ENCODE measurements at regions not wholly inside any gene's neighbourhood (a gene's known extent, or its start where the extent isn't known, plus 50 kb on each side); places are given as distances from the start of the nearest gene placed in this dataset.
"Not testable (repeated sequence)": the region's sequence is repeated elsewhere in the genome, so short reads cannot be mapped to it uniquely, and the experiment has no call there.

- no peak for DNase-seq
Observed at GRCh38 chr2:3899536-3900155, 196.3 kb downstream of the DCDC2C start.

GRCh38 chr2:3902131-3902530, 198.8 kb downstream of the DCDC2C start:
- no peak for DNase-seq

DNA sequence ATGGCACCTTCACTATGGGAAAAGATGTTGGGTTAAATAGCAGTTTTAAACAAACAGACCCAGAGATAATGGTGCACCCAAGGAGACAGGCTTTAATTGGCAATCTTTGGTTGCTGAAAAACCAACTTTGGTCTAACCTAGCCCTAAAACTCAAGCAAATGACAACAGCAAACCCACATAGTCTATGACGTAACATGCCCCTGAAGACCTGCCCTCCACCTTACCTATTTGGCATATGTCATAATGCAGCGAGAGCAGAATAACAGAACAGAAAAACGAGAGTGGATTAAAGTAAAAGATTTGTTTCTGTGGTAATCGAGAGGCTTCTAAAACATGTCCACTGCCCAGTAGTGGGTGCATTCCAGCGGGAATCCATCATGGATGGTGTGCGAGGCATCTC, 200.7 kb downstream of the DCDC2C start:
- no peak for DNase-seq

DNA sequence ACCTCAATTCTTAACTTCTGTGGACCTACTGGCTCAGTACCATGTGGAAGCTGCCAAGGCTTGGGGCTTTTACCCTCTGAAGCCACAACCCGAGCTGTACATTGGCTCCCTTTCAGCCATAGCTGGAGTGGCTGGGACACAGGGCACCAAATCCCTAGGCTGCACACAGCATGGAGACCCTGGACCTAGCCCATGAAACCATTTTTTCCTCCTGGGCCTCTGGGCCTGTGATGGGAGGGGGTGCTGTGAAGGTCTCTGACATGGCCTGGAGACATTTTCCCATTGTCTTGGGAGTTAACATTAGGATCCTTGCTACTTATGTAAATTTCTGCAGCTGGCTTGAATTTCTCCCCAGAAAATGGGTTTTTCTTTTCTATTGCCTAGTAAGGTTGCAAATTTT, 205.1 kb downstream of the DCDC2C start:
- not testable (repeated sequence) for DNase-seq

DNA sequence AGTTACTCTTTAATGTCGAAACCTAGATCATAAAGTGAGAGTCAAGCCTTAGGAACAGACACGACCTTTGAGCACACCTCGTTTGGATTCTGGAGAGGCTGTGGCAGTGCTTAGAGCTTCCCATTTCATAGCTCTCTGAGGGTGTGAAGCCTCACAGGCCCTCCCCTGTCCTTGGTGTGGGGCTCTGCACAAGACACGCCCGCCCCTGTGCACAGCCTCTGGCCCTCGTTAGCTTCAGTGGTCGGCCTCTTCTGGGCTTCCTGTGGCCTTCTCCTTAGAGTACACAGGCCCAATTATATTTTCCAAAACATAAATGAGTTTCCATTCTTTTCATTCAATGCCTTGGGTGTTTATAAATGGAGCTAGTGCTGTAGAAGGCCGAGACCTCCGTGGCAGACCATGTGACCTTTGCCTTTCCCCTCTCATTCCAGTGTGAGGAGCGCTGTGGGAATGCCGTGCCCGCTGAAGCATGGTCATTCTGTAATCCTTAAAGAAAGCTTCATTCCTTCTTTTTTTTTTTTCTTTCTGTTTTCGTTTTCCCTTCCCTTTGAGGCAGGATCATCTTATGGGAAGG, 208.6 kb downstream of the DCDC2C start:
- DNase-seq, result no peak

DNA sequence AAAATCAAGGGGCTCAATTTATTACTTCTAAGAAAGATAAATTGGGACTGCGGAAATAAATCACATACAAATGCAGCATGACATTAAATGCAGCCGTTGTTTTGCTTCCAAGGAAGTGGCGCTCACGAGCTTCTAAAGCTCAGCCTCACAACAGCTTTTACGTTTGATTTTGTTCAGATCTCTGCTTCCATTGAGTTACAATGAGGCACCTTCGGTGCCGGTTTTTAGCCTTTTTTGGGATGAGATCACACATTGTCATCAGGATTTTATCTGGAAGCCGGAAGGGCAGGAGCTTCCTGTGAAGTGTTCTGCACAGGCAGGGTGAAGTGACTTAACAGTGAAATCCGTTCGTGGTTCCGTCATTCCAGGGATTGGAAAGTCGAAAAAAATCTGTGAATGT, 209.8 kb downstream of the DCDC2C start:
- no peak for DNase-seq

DNA sequence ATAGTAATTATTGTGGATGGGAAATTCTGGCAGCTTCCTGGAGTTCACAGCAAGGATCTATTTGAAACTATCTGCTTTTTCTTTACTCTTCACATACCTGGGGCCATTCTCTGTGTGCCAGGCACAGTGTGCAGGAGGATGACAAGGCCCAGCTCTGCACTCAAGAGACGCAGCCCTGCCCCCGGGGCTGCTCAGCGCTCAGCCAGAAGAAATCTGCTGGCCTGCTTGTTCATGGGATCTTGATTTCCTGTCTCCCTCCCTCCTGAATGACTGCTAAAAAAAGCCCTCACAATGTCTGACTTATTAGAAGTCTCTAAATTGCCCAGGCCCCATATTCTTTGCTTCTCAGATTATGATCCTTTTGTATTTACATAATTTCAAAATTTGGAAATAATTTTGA, 210.9 kb downstream of the DCDC2C start:
- no peak for DNase-seq

DNA sequence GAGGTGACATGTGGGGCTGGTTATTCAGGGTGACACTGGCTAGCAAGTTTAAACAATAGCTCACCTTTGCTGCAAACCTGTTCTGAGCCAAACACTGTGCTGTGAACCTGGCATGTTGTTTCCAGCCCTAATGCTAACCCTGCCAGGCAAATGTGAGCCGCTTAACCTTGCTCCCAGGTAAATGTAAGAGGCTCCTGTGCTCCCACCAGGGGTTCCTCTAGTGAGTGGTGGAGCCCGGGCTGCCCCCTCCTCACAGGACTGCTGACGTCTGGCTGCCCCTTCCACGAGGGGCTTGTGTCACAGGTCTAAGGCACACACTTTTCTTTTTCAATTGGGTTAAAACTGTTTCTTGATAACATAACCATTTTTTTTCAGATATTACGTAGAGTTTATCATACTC, 223.7 kb downstream of the DCDC2C start:
- DNase-seq, result no peak

DNA sequence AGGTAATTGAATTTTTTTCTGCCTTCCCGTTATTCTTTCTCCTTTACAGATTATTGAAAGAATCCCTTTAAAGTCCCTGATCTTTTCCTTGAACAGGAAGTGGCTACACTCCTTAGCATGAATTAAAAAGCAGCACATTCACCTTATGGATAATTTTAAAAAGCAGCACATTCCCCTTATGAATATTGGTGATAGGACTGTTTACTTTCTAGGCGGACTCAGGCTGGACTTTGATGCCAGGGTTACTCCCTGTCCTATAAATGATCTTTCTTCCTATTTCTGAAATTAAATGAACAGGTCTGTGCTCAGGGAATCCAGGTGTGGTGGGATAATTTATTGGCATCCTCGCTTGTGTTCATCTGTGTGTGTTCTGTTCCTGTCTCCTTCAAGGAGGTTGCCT, 226.0 kb downstream of the DCDC2C start:
- no peak for DNase-seq

DNA sequence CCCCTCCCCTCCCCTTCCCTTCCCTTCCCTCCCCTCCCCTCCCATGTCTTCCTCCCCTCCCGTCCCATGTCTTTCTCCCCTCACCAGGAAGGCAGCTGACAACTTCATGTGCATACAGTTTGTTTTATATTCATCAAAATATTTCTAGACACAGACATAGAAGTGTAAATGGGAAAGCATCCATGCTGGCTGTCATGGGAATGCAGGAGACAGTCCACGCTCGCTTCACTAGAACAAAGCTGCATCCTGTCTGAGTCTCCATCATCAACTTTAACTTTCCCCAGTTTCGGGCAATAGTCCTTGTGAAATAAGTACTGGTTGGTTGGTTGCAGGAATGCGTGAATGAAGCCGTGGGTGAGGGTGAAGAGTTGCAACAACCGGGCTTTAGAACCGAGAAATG, 226.9 kb downstream of the DCDC2C start:
- DNase-seq, result no peak

GRCh38 chr2:3940661-3941060, 237.3 kb downstream of the DCDC2C start:
- no peak for DNase-seq

DNA sequence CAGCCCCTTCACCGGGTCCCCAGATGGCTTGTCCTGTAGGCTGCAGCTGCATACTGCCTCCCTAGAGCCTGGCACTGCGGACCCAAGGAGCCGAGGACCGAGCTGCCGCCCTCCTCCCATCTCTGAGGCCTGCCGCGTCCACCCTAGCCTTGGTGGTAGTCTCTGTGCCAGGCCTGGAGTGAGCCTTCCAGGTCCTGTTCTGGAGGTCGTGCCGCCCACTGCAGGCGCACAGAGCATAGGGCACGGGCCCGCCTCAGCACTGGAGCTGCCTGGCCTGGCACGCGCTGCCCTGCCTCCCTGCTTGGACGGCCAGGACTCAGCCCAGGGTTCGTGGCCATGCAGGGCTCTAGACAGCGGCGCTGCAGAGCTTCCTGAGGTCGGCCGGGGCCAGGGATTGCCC, 239.5 kb downstream of the DCDC2C start:
- DNase-seq, result no peak

DNA sequence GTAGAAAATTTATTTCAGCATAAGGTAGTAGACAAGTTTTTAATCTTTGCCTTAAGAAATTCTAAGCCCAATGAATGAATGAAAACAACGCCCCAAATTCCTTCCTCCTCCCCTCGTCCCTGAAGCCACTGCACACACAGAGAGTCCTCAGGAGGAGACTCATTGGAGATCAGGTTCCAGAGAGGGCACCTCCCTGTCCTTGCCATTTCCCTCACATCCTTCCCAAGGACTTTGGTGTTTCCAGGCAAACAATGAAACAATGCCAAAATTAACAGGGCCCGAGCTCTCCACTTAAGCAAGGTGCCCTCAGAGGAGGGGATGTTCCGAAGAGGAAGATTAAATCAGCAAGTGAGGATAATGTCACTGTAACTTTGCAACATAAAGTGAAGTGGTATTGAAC, 240.7 kb downstream of the DCDC2C start:
- no peak for DNase-seq

DNA sequence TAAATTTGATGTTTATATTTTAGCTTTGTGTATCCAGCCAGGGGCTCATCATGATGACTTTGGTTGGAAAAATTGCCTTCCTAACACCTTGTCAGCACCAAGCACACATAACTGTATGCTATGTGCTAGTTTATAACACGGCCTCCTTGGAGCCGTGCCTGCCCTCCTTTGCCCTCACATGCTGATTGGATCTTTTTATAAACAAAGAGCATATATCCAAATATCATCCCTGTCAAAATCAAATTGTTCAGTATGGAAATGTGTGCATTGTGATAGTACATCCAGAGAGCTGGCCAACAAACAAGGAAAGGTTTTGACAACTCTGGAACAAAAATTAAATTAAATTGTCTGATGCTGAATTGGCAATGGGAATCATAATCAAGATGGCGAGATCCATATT, 241.5 kb downstream of the DCDC2C start:
- no peak for DNase-seq

- no peak for DNase-seq
Observed at GRCh38 chr2:3948191-3948590, 244.8 kb downstream of the DCDC2C start.

GRCh38 chr2:3951131-3951954, 248.0 kb downstream of the DCDC2C start:
- DNase-seq, result no peak

GRCh38 chr2:3952866-3953516, 249.6 kb downstream of the DCDC2C start:
- DNase-seq, result no peak

GRCh38 chr2:3954261-3954660, 250.9 kb downstream of the DCDC2C start:
- no peak for DNase-seq

DNA sequence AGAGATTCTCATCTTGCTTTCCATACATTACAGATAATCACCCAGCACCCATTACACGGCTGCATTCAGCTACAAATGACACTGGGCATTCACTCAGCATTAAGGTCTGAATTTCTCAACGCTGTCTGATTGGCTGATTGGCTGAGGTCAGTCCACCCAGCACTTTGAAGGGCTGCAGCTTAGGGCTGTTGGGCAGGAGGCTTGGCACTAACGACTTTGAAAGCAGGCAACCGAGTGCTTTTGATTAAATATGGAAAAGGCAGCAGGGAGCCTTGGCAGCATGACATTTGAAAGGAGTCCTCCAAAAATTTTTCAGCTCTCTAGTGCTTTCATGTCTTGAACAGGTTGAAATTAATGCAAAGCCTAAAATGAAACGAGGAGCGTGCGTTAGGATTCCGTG, 253.0 kb downstream of the DCDC2C start:
- DNase-seq, result no peak

DNA sequence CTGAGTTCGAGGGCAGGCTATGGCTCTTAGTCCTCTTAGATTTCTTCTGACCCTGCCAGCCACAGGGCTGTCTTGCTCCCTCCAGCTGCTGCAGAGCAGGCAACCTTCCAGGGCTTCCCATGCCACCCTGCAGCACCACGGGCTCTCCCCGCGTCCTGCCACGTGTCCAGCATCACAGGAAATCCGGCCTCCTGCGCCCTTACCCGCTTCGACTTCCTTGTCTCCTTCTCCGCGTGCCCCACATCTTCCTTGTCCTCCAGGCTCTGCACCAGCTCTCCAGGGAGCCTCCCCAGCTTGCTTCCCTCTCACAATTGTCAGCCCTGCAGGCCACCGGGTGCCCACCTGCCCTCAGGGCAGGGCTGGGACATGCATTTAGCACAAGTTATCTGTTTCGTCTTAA, 253.5 kb downstream of the DCDC2C start:
- DNase-seq, result no peak

DNA sequence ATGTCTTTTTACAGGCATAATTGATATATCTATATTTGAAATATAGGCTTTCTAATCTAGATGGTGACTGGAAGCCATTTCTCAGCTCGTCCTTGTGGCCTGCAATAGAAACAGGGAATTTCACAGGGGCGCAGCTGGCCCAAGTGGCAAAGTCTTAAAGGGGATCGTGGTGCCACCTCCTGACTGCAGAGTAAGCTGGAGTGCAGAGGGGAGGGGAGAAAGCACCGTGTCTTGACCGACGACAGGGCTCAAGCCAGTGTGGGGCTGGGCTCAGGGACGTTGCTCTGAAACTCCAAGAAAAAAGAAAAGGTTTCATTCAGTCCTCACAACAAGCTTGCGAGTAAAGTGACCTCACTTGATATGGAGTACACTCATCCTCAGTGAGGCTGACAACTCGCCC, 255.1 kb downstream of the DCDC2C start:
- no peak for DNase-seq

- DNase-seq, result no peak
Observed at GRCh38 chr2:3958969-3959368, 255.6 kb downstream of the DCDC2C start.

- no peak for DNase-seq
Observed at GRCh38 chr2:3959372-3959771, 256.0 kb downstream of the DCDC2C start.

GRCh38 chr2:3960106-3960505, 256.7 kb downstream of the DCDC2C start:
- DNase-seq, result no peak

All from activated CD4-positive, CD25-positive, alpha-beta regulatory T cell treated with anti-CD3 and anti-CD28 coated beads, Interleukin-2, amount 50 U/mL, for 72 hours (primary cell).